Hepatocyte (in vitro differentiated cells): ENCODE measurements at regions not wholly inside any gene's neighbourhood (a gene's known extent, or its start where the extent isn't known, plus 50 kb on each side); places are given as distances from the start of the nearest gene placed in this dataset.

Source experiments
- EZH2 ChIP-seq: fragments of 200-600 bp; sonication (generic); IDR thresholded peaks from 2 replicates; pipeline ENCODE4 v1.6.1; 2016; ENCODE audit warnings: antibody characterized with exemption, mild to moderate bottlenecking, borderline replicate concordance
- TF ChIP-seq, protein P1 (sequence below): fragments of 200-600 bp; sonication (generic); IDR thresholded peaks from 2 replicates; pipeline ENCODE4 v1.5.1; 2016; ENCODE audit warnings: antibody characterized with exemption, mild to moderate bottlenecking; ENCODE audit not compliant: poor library complexity

DNA sequence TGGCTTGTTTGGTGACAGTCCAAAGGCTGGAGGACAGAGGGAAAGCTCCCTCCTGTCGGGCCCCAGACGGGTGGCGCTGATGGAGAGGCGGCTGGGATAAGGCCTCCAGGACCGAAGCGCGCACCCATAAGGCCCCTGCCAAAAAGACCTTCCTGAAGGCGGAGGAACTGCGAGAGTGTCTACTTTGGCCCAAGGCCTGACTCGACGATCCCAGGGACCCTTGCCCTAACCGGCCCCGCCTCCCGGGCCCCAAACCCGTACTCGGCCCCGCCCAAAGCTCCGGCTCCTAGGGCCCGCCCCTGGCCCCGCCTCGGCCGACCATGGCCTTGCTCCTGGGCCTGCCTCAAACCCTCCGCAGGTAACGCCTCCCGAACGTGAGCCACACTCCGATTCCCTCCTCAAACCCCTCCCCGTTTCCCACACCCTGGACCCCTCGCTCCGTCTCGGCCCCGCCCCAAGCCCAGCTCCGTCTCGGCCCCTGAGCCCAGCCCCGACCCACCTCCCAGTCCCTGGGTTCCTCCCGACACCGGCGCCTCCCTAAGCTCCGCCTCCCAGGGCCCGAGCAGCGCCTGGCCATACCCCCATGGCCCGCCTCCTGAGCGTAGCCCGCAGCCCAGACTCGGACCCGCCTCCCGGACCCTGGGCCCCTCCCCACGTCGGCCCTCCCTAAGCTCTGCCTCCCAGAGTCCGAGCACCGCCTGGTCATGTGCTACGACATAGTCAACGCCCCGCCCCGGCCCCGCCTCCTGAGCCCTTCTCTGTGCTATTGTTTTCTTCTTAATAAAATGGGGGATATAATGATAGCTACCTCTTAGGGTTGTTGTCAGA, 90.0 kb upstream of the DRD5 start:
- TF ChIP-seq EZH2 = no peak
- TF ChIP-seq, protein P1, sequence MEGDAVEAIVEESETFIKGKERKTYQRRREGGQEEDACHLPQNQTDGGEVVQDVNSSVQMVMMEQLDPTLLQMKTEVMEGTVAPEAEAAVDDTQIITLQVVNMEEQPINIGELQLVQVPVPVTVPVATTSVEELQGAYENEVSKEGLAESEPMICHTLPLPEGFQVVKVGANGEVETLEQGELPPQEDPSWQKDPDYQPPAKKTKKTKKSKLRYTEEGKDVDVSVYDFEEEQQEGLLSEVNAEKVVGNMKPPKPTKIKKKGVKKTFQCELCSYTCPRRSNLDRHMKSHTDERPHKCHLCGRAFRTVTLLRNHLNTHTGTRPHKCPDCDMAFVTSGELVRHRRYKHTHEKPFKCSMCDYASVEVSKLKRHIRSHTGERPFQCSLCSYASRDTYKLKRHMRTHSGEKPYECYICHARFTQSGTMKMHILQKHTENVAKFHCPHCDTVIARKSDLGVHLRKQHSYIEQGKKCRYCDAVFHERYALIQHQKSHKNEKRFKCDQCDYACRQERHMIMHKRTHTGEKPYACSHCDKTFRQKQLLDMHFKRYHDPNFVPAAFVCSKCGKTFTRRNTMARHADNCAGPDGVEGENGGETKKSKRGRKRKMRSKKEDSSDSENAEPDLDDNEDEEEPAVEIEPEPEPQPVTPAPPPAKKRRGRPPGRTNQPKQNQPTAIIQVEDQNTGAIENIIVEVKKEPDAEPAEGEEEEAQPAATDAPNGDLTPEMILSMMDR = no peak
